KOPT-K1 (cell line): ENCODE measurements at regions not wholly inside any gene's neighbourhood (a gene's known extent, or its start where the extent isn't known, plus 50 kb on each side); places are given as distances from the start of the nearest gene placed in this dataset.

ENCODE experiments used
- H3K27ac ChIP-seq: fragments of 200-600 bp; sonication (generic); 2 replicates; pipeline ENCODE4 v1.5.1; 2016; ENCODE audit warnings: antibody characterized with exemption, mild to moderate bottlenecking, low read depth, low read length; ENCODE audit not compliant: poor library complexity, severe bottlenecking
- H3K36me3 ChIP-seq: fragments of 200-600 bp; sonication (generic); 2 replicates; pipeline ENCODE4 v1.5.1; 2017; ENCODE audit warnings: antibody characterized with exemption, mild to moderate bottlenecking, low read length, moderate library complexity; ENCODE audit not compliant: insufficient read depth
- H3K9me3 ChIP-seq: fragments of 200-600 bp; sonication (generic); 2 replicates; pipeline ENCODE4 v1.5.1; 2017; ENCODE audit warnings: antibody characterized with exemption, low read length, mild to moderate bottlenecking; ENCODE audit not compliant: insufficient read depth, poor library complexity, severe bottlenecking

DNA sequence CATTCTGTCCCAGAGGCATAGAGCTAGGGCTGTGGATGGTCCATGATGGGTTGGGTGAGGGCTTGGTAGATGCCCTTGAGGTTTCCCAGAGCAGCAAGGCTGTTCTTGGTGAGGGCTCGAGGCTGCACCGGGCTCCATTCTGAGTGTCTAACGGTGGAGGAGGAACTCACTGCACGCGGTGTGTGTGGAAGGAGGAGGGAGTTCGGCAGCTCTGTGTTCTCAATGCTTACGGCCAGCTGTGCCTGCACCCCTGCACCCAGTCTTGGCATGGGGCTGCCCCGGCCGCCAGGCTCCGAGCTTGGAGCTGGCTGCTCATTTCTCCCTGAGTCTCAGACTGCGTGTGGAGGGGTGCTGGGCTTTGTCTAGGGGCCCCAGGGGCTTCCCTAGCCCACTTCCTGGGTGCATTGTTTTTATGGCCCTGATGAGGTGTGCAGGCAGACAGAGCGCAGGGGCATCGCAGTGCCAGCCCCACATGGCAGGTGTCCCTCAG, 1247.1 kb downstream of the BRD1 start:
- Histone ChIP-seq H3K36me3 (no peaks in the 10 kb centered on the region), H3K27ac (no peak overlapping the region), H3K9me3 (peaks cover 12% of the 10 kb centered on the region)

DNA sequence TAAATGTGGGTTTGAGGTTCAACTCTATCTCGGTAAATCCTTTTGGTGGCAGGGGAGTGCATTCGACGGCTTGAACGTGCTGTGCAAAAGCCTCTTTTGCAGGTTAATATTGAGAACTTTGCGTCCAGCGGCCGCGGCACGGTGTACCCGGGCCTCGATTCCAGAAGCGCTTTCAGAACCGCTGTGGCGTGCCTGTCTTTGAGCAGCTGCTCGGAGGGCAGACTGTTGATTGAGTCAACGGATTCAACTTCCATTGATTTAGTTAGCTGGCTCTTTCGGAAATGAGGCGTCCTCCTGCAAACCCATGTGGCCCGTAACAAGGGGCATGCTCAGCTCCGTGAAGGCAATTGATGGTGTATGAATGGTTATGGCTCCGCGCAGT, 1247.8 kb downstream of the BRD1 start:
- H3K9me3 ChIP-seq = peaks cover 12% of the 10 kb centered on the region
- H3K36me3 ChIP-seq = no peaks in the 10 kb centered on the region
- H3K27ac ChIP-seq = no peak overlapping the region

DNA sequence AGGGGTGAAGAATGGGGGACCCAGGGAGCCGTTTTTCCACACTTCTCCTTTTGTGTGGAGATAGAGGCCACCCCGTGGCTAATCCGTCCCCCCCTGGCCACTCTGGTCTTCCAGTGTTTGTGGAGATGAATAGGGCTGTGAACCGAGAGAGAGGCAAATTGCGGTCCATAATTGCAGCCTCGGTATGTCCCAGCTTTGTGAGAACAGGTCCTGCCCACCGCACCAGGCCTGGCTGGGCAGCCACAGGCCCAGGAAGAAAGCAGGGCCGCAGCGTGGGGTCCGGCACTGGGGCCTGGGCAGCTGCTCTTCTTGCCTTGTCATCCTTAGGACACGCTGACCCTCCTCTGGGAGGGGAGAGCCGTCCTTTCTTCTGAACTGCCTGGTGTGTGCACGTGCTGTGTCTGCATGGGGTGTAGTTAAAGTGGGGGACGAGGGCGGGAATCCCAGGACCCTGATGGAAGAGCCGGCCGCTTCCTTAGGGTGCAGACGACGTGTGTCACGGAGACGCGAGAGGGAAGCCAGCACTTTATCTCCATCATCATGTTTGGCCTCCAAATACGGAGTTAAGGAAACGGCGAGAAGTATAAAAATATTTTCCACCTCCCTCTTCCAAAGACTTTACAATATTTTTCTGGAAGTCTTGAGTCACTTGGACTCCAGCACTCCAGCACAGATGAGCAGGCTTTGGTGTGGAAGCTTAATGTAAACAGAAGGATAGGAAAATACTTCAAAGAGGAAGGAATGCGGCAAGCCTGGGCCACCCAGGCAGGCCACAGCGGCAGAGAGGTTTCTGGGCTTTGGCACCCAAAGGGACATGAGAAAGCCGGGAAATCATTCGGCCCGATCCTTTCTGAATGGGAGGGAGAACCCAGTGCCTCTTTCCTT, 1248.4 kb downstream of the BRD1 start:
- H3K36me3 ChIP-seq = no peaks in the 10 kb centered on the region
- H3K27ac ChIP-seq = no peak overlapping the region
- peaks cover 8% of the 10 kb centered on the region for H3K9me3 ChIP-seq

DNA sequence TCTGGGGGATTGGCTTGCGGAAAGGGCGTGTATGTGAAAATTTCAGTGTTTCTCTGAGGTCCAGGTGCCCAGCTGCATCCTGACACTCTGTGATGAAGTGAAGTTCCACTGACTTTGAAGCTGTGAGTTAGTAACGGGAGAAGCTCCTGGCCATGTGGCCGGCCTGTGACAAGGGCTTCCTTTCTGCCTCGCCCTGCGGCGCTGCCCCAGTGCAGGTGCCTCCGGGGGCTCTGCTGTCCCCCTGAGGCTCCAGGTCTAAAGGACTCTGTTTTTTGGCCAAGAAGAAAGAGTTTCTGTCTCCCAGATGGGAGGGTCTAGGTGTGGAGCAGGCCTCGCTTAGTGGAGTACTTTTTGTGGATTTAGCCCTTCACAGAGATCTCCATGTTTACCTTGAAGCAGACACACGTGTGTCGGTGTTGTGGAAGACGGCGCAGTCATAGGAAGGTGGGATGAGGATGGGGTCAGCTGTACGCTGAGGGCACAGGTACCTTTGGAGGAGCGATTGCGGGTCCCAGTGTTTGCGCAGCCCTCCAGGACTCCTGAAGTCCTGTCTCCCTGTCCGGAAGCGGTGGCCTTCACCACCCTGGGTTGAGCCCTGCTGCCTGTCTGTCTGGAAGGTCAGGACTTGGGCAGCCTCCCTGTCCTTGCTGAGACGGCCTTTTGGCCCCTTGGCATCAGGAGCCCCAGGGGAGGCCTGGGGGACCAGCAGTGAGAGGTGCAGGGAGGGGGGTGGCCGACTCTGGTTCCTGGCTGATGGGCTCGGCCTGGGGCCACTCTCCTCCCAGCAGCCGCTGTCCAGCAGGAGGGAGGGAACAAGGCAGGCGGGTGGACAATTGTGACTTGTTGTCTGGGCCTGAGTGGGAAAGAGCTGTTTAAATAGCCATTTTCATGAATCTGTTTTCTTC, 1249.3 kb downstream of the BRD1 start:
- Histone ChIP-seq H3K36me3 (no peaks in the 10 kb centered on the region), H3K27ac (no peak overlapping the region), H3K9me3 (peaks cover 4% of the 10 kb centered on the region)

- H3K27ac ChIP-seq = no peak overlapping the region
- peaks cover 2% of the 10 kb centered on the region for H3K9me3 ChIP-seq
- H3K36me3 ChIP-seq = no peaks in the 10 kb centered on the region
These were observed 1250.0 kb downstream of the BRD1 start for GRCh38 chr22:48577691-48578090.

- H3K27ac ChIP-seq = no peak overlapping the region
- H3K9me3 ChIP-seq = peaks cover 4% of the 10 kb centered on the region
- H3K36me3 ChIP-seq = no peaks in the 10 kb centered on the region
These were observed 1250.5 kb downstream of the BRD1 start for GRCh38 chr22:48577014-48577690.

- Histone ChIP-seq H3K36me3 (no peaks in the 10 kb centered on the region), H3K9me3 (peaks cover 11% of the 10 kb centered on the region), H3K27ac (no peak overlapping the region)
These were observed 1251.2 kb downstream of the BRD1 start for GRCh38 chr22:48576333-48577013.

- Histone ChIP-seq H3K9me3 (peaks cover 17% of the 10 kb centered on the region), H3K27ac (no peak overlapping the region), H3K36me3 (no peaks in the 10 kb centered on the region)
These were observed 1251.9 kb downstream of the BRD1 start for GRCh38 chr22:48575618-48576332.

DNA sequence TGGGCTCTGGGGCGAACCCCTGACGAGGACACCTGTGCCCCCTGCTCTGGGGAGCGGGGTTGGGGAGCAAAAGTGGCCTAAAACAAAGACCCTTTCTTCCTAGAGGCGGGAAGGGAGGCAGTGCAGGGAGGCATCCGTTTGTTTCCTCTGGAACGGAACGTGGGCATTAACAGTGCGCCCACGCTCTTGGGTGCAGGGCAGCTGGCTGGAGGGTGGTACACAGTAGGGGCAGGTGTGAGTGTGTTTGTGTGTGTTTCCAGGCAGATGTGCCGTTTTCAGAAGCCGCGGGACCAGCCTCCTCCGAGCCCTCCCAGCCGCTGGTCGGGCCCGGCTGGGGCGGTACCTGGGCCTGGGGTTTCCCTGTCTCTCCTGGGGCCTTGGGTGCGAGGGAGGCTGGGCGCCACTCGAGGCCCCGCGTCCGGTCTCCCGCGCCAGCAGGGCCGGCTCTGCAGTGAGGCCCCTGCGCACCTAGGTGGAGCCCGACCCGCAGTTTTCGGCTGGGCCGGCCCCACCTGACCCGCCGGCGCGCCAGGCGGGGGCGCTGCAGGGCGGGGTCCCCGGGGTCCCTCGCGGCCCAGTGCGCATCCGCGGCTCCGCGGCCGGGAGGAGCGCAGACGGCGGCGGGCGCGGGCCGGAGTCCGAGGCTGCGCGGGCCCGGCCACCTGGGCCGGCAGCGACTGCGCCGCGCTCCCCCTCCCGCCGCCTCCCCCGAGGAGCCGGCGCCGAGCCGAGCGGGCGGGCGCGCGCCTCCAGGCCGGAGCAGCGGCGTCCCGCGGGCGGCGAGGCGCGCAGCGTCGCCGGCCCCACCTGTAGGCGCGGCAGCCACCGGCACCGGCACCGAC, 1252.7 kb downstream of the BRD1 start:
- no peaks in the 10 kb centered on the region for H3K36me3 ChIP-seq
- no peak overlapping the region for H3K27ac ChIP-seq
- peaks cover 25% of the 10 kb centered on the region for H3K9me3 ChIP-seq

DNA sequence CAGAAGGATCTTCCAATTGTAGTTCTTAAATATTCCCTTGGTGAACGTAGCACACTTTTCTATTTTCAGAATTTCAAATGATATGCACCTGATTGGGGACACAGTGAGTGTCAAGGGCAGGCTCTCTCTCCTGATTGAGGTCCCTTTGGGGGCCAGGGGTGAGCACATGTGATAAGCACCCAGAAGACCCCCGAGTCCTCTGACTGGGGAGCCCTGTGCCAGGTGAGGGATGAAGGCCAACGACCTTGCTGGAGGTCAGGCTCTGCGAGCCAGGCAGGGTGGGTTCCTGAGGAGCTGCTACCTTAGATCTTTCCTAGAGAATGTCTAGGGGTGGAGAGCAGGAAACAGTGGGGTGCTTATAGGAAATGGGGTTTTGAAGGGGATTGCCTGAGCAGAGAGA, 1253.9 kb downstream of the BRD1 start:
- Histone ChIP-seq H3K9me3 (peaks cover 37% of the 10 kb centered on the region), H3K27ac (no peak overlapping the region), H3K36me3 (no peaks in the 10 kb centered on the region)

- H3K27ac ChIP-seq = no peak overlapping the region
- H3K36me3 ChIP-seq = no peaks in the 10 kb centered on the region
- peaks cover 39% of the 10 kb centered on the region for H3K9me3 ChIP-seq
These were observed 1254.7 kb downstream of the BRD1 start for GRCh38 chr22:48572951-48573350.

GRCh38 chr22:48570912-48571311, 1256.8 kb downstream of the BRD1 start:
- Histone ChIP-seq H3K27ac (no peak overlapping the region), H3K36me3 (no peaks in the 10 kb centered on the region), H3K9me3 (peaks cover 39% of the 10 kb centered on the region)

GRCh38 chr22:48569476-48570233, 1258.0 kb downstream of the BRD1 start:
- no peaks in the 10 kb centered on the region for H3K36me3 ChIP-seq
- H3K9me3 ChIP-seq = peaks cover 39% of the 10 kb centered on the region
- H3K27ac ChIP-seq = no peak overlapping the region
